ENCODE measurements at regions not wholly inside any gene's neighbourhood (a gene's known extent, or its start where the extent isn't known, plus 50 kb on each side); places are given as distances from the start of the nearest gene placed in this dataset.

- DNase-seq (ENCODE audit: low read depth in 2 of 2): no peak
Observed at GRCh38 chr12:92582893-92583292, 119.9 kb upstream of the PLEKHG7 start.

GRCh38 chr12:92582475-92582874 lies 120.3 kb upstream of the PLEKHG7 start:
- DNase-seq (ENCODE audit: low read depth in 2 of 2): no peak

- DNase-seq (ENCODE audit: low read depth in 2 of 2): no peak
Observed at GRCh38 chr12:92581604-92582003, 121.2 kb upstream of the PLEKHG7 start.

GRCh38 chr12:92574911-92575570 lies 127.7 kb upstream of the PLEKHG7 start:
- no peak for DNase-seq (ENCODE audit: low read depth in 2 of 2)

- no peak for DNase-seq (ENCODE audit: low read depth in 2 of 2)
Observed at GRCh38 chr12:92574051-92574783, 128.6 kb upstream of the PLEKHG7 start.

GRCh38 chr12:92573104-92573503 lies 129.7 kb upstream of the PLEKHG7 start:
- no peak for DNase-seq (ENCODE audit: low read depth in 2 of 2)

- DNase-seq (ENCODE audit: low read depth in 2 of 2): no peak
Observed at GRCh38 chr12:92571844-92572543, 130.8 kb upstream of the PLEKHG7 start.

GRCh38 chr12:92571169-92571568 lies 131.6 kb upstream of the PLEKHG7 start:
- DNase-seq (ENCODE audit: low read depth in 2 of 2): no peak

- peak in 1 of 2 donors; percentile 19 for DNase-seq (ENCODE audit: low read depth in 2 of 2)
Observed at GRCh38 chr12:92570056-92570753, 132.6 kb upstream of the PLEKHG7 start.

GRCh38 chr12:92568691-92569090 lies 134.1 kb upstream of the PLEKHG7 start:
- no peak for DNase-seq (ENCODE audit: low read depth in 2 of 2)

- no peak for DNase-seq (ENCODE audit: low read depth in 2 of 2)
Observed at GRCh38 chr12:92566448-92567019, 136.3 kb upstream of the PLEKHG7 start.

- DNase-seq (ENCODE audit: low read depth in 2 of 2): no peak
Observed at GRCh38 chr12:92563819-92564218, 139.0 kb upstream of the PLEKHG7 start.

- DNase-seq (ENCODE audit: low read depth in 2 of 2): no peak
Observed at GRCh38 chr12:92562063-92562734, 140.6 kb upstream of the PLEKHG7 start.

GRCh38 chr12:92561543-92561899 lies 141.3 kb upstream of the PLEKHG7 start:
- no peak for DNase-seq (ENCODE audit: low read depth in 2 of 2)

GRCh38 chr12:92560713-92561542 lies 141.9 kb upstream of the PLEKHG7 start:
- no peak for DNase-seq (ENCODE audit: low read depth in 2 of 2)

- DNase-seq (ENCODE audit: low read depth in 2 of 2): no peak
Observed at GRCh38 chr12:92558806-92559205, 144.0 kb upstream of the PLEKHG7 start.

- no peak for DNase-seq (ENCODE audit: low read depth in 2 of 2)
Observed at GRCh38 chr12:92558215-92558773, 144.5 kb upstream of the PLEKHG7 start.

- no peak for DNase-seq (ENCODE audit: low read depth in 2 of 2)
Observed at GRCh38 chr12:92557422-92557724, 145.4 kb upstream of the PLEKHG7 start.

GRCh38 chr12:92556637-92557421 lies 146.0 kb upstream of the PLEKHG7 start:
- no peak for DNase-seq (ENCODE audit: low read depth in 2 of 2)

GRCh38 chr12:92556141-92556540 lies 146.6 kb upstream of the PLEKHG7 start:
- DNase-seq (ENCODE audit: low read depth in 2 of 2): no peak

Measured in stimulated activated CD8-positive, alpha-beta memory T cell treated with anti-CD3 and anti-CD28 coated beads, Interleukin-7, amount 100 ng/mL, for 4 hours (primary cell).